Right lobe of liver (tissue), 6 donors: ENCODE measurements at regions not wholly inside any gene's neighbourhood (a gene's known extent, or its start where the extent isn't known, plus 50 kb on each side); places are given as distances from the start of the nearest gene placed in this dataset.

ENCODE experiments used
- ATAC-seq, 4 donors: fragments of 200-7000 bp; cut with Tn5 transposase; one replicate each; pipeline ENCODE4 v1.9.1; 2020; ENCODE audit warnings: mild to moderate bottlenecking in 4 of 4, moderate library complexity in 4 of 4
- DNase-seq, 3 donors: peaks; one replicate each; pipeline ENCODE4 v3.0.0-alpha.2; 2020
- H3K27ac ChIP-seq, 3 donors: fragments of 200-600 bp; one replicate each; pipeline ENCODE4 v1.8.0; 2022
- H3K27me3 ChIP-seq, 2 donors: fragments of 200-600 bp; one replicate each; pipeline ENCODE4 v1.8.0; 2022
- H3K36me3 ChIP-seq, 4 donors: fragments of 200-600 bp; sonication (generic) in 1 of 4; one replicate each; pipeline versions ENCODE4 v1.5.1 to v1.8.0; 2017 to 2022; ENCODE audit warnings: control low read depth in 1 of 4
- H3K4me1 ChIP-seq, 4 donors: fragments of 200-600 bp; sonication (generic) in 1 of 4; one replicate each; pipeline versions ENCODE4 v1.5.1 to v1.8.0; 2017 to 2022; ENCODE audit warnings: control low read depth in 1 of 4
- H3K4me3 ChIP-seq, 3 donors: fragments of 200-600 bp; one replicate each; pipeline ENCODE4 v1.8.0; 2022
- H3K9me3 ChIP-seq, 4 donors: fragments of 200-600 bp; sonication (generic) in 1 of 4; one replicate each; pipeline versions ENCODE4 v1.5.1 to v1.8.0; 2017 to 2022; ENCODE audit warnings: control low read depth in 1 of 4
- CTCF ChIP-seq, 4 donors: fragments of 200-600 bp in 3 of 4; fragments of 450-650 bp in 1 of 4; IDR thresholded peaks; one replicate each; pipeline versions ENCODE4 v1.5.1 to v1.8.0; 2016 to 2022; ENCODE audit warnings: antibody characterized with exemption in 4 of 4, mild to moderate bottlenecking in 2 of 4
- POLR2A ChIP-seq: fragments of 450-650 bp; IDR thresholded peaks from one replicate; pipeline ENCODE4 v1.6.1; 2017; ENCODE audit warnings: antibody characterized with exemption, mild to moderate bottlenecking
- WGBS: methylation state at CpG from one replicate; pipeline ENCODE4 v1.1.6; 2018; ENCODE audit warnings: low coverage, low lambda C conversion rate; ENCODE audit not compliant: insufficient coverage; ENCODE audit errors: missing lambda C conversion rate; 5-methylcytosine and 5-hydroxymethylcytosine counted together
- intact Hi-C, 2 donors: fragments of 100-400 bp; cut with DNase I; formaldehyde crosslinking; loops; one replicate each; pipeline versions ENCODE4 v1.11.2 to v1.14.1; 2022
- donor health status: DM: no; HTN: yes; CAD: no.
- donor health status: DM: no; HTN: no; CAD: no.
- donor health status: DM: no; HTN: no; CAD: no.
- donor health status: DM: no; HTN: yes; CAD: no.
- donor health status: DM: no; HTN: yes; CAD: no.

GRCh38 chrX:115894087-115894486 lies 276.5 kb upstream of the AGTR2 start:
- ATAC-seq (peak; percentile 6 to 41 (median 23)), DNase-seq (no peak)
- TF ChIP-seq CTCF (IDR thresholded peaks at IDR 0.05) (peak; percentile 35 to 53 (median 46)), POLR2A (no peak)
- no peaks in the 10 kb centered on the region for H3K9me3 ChIP-seq
- H3K4me3 ChIP-seq: no peak overlapping the region
- 49% methylated on average over 4 of the region's 4 CpGs for WGBS
- H3K36me3 ChIP-seq: no peaks in the 10 kb centered on the region
- intact Hi-C loops: no loop called here
- H3K27ac ChIP-seq: no peak overlapping the region
- H3K27me3 ChIP-seq: no peaks in the 10 kb centered on the region
- H3K4me1 ChIP-seq: peaks cover 0 to 18% (median 6%) of the 10 kb centered on the region in 4 donors

GRCh38 chrX:115895678-115896329 lies 274.7 kb upstream of the AGTR2 start:
- no peaks in the 10 kb centered on the region for H3K9me3 ChIP-seq
- no peak overlapping the region for H3K27ac ChIP-seq
- ATAC-seq (no peak), DNase-seq (no peak)
- H3K4me3 ChIP-seq: no peak overlapping the region
- H3K27me3 ChIP-seq: no peaks in the 10 kb centered on the region
- no peak for TF ChIP-seq CTCF (IDR thresholded peaks at IDR 0.05)
- no peak for TF ChIP-seq POLR2A
- no peaks in the 10 kb centered on the region for H3K36me3 ChIP-seq
- peaks cover 0 to 18% (median 6%) of the 10 kb centered on the region in 4 donors for H3K4me1 ChIP-seq
- no CpG with 5 or more reads among the region's 6 CpGs for WGBS
- intact Hi-C loops: no loop called here

- H3K9me3 ChIP-seq: no peaks in the 10 kb centered on the region
- TF ChIP-seq POLR2A (no peak), CTCF (IDR thresholded peaks at IDR 0.05) (no peak)
- intact Hi-C loops: no loop called here
- H3K4me1 ChIP-seq: peaks cover 0 to 18% (median 6%) of the 10 kb centered on the region in 4 donors
- ATAC-seq (no peak), DNase-seq (no peak)
- no peak overlapping the region for H3K4me3 ChIP-seq
- H3K27ac ChIP-seq: no peak overlapping the region
- no peaks in the 10 kb centered on the region for H3K36me3 ChIP-seq
- 38% methylated on average over 4 of the region's 5 CpGs for WGBS
- H3K27me3 ChIP-seq: no peaks in the 10 kb centered on the region
These were observed 274.2 kb upstream of the AGTR2 start for GRCh38 chrX:115896362-115896761.

- H3K9me3 ChIP-seq: no peaks in the 10 kb centered on the region
- H3K27ac ChIP-seq: no peak overlapping the region
- DNase-seq: no peak
- WGBS: 19% methylated on average over 2 of the region's 8 CpGs
- TF ChIP-seq CTCF (IDR thresholded peaks at IDR 0.05): no peak
- no peak for ATAC-seq
- no peaks in the 10 kb centered on the region for H3K36me3 ChIP-seq
- intact Hi-C loops: no loop called here
- no peak overlapping the region for H3K4me3 ChIP-seq
- no peaks in the 10 kb centered on the region for H3K27me3 ChIP-seq
- H3K4me1 ChIP-seq: peaks cover 0 to 9% (median 3%) of the 10 kb centered on the region in 4 donors
These were observed 272.6 kb upstream of the AGTR2 start for GRCh38 chrX:115897956-115898355.
